Coronary artery (tissue), 2 donors: ENCODE measurements at regions not wholly inside any gene's neighbourhood (a gene's known extent, or its start where the extent isn't known, plus 50 kb on each side); places are given as distances from the start of the nearest gene placed in this dataset.

Experiments used
- DNase-seq: peaks from one replicate; pipeline ENCODE4 v3.0.0-alpha.2; 2017; ENCODE audit warnings: low spot score
- H3K27ac ChIP-seq, 2 donors: fragments of 200-600 bp; sonication (generic); one replicate each; pipeline ENCODE4 v1.5.1; 2016 to 2019
- H3K4me3 ChIP-seq: fragments of 200-600 bp; sonication (generic); 2 replicates; pipeline ENCODE4 v1.5.1; 2016; ENCODE audit warnings: mild to moderate bottlenecking, moderate library complexity
- TF ChIP-seq, protein P1 (sequence below): fragments of 200-600 bp; sonication (generic); IDR thresholded peaks from one replicate; pipeline ENCODE4 v1.5.1; 2019; ENCODE audit warnings: antibody characterized with exemption

- H3K27ac ChIP-seq, result no peak overlapping the region
- DNase-seq, result no peak
- TF ChIP-seq, protein P1, sequence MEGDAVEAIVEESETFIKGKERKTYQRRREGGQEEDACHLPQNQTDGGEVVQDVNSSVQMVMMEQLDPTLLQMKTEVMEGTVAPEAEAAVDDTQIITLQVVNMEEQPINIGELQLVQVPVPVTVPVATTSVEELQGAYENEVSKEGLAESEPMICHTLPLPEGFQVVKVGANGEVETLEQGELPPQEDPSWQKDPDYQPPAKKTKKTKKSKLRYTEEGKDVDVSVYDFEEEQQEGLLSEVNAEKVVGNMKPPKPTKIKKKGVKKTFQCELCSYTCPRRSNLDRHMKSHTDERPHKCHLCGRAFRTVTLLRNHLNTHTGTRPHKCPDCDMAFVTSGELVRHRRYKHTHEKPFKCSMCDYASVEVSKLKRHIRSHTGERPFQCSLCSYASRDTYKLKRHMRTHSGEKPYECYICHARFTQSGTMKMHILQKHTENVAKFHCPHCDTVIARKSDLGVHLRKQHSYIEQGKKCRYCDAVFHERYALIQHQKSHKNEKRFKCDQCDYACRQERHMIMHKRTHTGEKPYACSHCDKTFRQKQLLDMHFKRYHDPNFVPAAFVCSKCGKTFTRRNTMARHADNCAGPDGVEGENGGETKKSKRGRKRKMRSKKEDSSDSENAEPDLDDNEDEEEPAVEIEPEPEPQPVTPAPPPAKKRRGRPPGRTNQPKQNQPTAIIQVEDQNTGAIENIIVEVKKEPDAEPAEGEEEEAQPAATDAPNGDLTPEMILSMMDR, result no peak
- no peak overlapping the region for H3K4me3 ChIP-seq
Measured at GRCh38 chr3:25218362-25218761, 209.7 kb upstream of the RARB start.

GRCh38 chr3:25226747-25227146 is 201.3 kb upstream of the RARB start:
- Histone ChIP-seq H3K27ac (no peak overlapping the region), H3K4me3 (no peak overlapping the region)
- no peak for DNase-seq
- TF ChIP-seq, protein P1, result no peak

GRCh38 chr3:25229586-25229985 is 198.5 kb upstream of the RARB start:
- TF ChIP-seq, protein P1, result no peak
- no peak for DNase-seq
- Histone ChIP-seq H3K4me3 (no peak overlapping the region), H3K27ac (no peak overlapping the region)

GRCh38 chr3:25235031-25235430 is 193.0 kb upstream of the RARB start:
- Histone ChIP-seq H3K4me3 (no peak overlapping the region), H3K27ac (no peak overlapping the region)
- TF ChIP-seq, protein P1, result no peak
- no peak for DNase-seq

GRCh38 chr3:25235466-25235865 is 192.6 kb upstream of the RARB start:
- Histone ChIP-seq H3K4me3 (no peak overlapping the region), H3K27ac (no peak overlapping the region)
- DNase-seq, result no peak
- TF ChIP-seq, protein P1, result no peak

DNA sequence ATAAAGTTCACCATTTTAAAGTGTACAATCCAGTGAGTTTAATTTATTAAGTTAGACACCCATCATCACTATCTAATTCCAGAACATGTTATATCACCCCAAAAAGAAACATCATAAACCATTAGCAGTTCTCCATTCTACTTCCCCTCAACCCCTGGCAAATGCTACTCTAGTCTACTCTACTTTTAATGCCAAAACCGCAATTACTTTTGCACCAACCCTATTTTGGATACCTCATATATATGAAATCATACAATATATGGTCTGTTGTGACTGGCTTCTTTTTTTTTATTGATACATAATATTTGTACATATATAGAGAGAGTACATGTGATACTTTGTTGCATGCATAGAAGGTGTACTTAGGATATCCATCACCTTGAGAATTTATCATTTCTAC is 190.5 kb upstream of the RARB start:
- H3K4me3 ChIP-seq, result no peak overlapping the region
- TF ChIP-seq, protein P1, result no peak
- no peak for DNase-seq
- no peak overlapping the region for H3K27ac ChIP-seq

DNA sequence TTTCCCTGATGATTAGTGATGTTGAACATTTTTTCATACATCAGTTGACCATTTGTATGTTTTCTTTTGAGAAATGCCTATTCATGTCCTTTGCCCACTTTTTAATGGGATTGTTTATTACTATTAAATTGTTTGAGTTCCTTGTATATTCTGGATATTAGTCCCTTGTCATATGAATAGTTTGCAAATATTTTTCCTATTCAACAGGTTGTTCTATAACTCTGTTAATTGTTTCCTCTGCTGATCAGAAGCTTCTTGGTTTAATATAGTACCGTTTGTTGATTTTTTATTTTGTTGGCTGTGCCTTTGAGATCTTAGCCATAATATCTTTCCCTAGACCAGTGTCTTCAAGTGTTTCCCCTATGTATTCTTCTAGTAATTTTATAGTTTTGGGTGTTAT is 189.0 kb upstream of the RARB start:
- TF ChIP-seq, protein P1, result no peak
- DNase-seq, result no peak
- H3K4me3 ChIP-seq, result no peak overlapping the region
- H3K27ac ChIP-seq, result no peak overlapping the region
